NCI-H345 treated with DMSO at 0.1 percent for 48 hours (cell line): ENCODE measurements at regions not wholly inside any gene's neighbourhood (a gene's known extent, or its start where the extent isn't known, plus 50 kb on each side); places are given as distances from the start of the nearest gene placed in this dataset.

Source experiments
- DNase-seq: peaks from one replicate; lab custom pipeline; 2025; ENCODE audit not compliant: unreplicated experiment; lab: John Stamatoyannopoulos, UW

DNA sequence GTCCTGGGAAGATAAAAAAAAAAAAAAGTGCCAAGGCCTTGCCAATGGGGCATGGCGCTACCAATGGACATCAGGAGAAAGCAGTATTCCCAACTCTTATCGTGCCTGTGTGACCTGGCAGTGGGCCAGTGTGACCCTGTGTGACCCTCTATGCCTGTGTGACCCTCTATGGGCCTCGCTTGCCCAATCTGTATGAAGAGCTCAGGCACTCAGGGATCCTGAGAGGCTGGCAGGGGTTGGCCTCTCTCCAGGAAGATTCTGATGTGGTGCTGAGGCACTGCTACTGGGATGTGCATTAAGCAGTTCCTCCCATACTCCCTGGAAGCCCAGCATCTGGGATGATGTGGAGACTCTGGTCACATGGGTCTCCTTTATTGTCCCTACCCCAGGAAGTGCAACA lies 179.2 kb downstream of the MACROH2A1 start:
- DNase-seq = no peak

DNA sequence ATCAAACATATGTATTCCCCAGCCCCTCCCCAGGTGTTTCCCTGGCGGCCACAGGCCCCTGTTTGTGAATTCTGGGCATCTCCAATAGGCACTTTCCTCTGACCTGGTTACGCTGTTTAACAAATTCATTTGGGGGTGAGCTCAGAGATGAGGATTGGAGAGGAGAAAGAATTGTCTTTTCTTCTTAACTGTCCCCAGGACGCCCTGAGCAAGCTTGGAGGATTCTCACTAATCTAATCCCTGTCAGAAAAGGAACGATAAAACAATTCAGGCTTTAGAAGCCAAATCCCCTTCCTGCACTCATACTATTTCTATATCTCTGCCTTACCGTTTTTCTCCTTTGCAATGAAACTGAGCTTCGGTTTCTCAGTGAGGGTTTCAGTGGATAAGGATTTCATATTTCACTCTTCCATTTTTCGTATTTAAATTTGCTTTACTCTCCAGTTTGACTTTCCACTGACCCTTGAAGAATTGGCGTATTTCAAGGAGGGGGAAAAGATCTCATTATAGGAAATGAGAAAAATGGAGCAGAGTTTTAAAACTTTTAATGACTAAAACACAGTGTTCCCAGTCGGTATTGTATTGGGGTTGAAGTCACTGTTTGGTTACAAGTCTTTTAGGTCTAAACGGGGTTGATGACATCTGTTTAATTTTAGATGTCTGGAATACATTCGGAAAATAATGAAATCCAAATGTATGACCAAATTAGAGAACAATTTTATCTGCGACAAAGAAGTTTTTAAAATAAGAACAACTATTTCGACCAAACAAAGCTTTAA lies 180.1 kb downstream of the MACROH2A1 start:
- no peak for DNase-seq

DNA sequence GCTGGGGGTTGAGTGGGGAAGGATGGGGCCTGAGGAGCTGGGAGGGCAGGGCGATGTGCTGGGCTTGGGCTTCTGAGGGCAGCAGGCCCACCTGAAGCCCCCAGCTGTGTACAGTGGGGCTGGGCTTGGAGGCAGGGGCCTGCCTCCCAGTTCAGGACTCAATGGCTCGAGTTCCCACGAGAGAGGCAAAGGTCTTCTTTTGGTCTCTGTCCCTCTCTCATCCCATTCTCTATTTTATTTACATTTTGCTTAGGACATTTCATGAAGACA lies 180.6 kb downstream of the MACROH2A1 start:
- no peak for DNase-seq

DNA sequence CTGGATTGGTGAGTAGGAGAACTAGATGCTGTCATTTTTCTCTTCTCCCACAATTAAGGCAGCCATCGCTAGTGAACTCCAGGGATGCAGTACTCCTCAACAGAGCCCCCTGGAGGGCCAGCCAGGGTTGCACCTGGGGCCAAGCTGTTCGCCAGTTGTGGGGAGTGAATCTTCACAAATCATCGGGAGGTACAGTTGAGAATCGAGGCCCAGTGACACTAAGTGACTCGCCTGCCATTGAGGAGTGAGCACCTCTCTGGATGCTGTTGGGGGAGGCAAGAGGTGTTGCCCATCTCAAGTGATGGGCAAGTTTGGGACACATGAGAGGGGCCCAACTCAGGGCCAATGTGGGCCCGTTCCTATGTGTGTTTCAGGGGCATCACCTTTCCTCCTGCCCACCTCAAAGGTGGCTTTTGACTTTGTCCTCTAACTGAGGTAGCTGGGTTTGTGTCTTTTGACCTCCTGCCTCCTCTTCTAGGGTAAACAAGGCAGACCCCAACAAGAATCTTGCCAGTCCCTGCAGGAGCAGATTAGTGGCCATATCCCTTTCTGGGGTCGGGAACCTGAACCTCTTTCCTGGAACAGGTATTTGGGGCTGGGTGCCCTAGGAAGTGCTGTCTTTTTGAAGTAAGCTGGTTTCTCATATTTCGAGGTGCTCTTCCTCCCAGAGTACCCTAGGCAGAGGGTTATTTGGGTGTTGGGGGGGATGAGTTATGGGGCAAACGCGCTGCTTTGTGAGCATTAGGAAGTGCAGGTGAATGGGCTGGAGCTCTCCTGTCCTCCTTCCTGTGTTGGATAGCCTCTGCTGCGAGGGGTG lies 181.2 kb downstream of the MACROH2A1 start:
- no peak for DNase-seq

DNA sequence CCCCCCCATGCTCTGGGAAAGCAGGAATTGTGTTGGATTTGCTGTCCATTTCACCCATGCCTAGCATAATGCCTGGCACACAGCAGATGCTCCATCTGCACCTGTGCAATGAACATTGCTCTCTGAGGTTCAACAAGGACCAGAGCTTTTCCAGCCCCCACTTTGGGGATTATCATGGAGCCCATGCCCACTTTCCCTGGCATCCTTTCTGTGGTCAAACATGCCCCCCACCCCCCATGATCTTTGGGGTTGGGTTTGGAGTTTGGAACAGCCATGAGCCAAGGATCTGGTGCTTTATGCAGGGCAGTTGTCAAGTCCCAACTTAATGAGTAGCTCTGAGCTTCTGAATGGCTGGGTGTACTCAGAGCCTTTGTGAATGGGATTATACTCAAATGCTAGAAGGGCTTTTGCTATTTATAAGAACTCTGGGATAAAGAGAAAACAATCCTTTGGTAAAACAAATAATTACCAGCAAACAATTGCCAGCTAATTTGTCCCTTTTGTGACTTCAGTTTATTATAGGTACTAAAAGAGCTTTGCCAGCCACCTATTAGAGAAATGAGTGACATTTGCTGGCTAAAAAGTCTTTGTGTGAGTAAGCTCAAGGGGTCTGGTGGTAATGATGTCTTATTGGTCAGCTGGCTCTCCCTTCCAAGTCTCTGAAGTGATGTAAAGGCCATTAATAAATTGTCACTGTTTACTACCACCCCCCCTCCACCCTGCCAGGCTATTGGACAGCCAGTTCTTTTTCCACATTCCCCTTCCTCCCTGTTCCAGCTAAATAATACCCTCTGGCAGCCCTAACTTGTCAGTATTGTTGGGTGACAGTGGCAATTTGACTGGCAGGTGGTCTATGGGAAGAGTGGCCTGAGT lies 182.3 kb downstream of the MACROH2A1 start:
- no peak for DNase-seq

DNA sequence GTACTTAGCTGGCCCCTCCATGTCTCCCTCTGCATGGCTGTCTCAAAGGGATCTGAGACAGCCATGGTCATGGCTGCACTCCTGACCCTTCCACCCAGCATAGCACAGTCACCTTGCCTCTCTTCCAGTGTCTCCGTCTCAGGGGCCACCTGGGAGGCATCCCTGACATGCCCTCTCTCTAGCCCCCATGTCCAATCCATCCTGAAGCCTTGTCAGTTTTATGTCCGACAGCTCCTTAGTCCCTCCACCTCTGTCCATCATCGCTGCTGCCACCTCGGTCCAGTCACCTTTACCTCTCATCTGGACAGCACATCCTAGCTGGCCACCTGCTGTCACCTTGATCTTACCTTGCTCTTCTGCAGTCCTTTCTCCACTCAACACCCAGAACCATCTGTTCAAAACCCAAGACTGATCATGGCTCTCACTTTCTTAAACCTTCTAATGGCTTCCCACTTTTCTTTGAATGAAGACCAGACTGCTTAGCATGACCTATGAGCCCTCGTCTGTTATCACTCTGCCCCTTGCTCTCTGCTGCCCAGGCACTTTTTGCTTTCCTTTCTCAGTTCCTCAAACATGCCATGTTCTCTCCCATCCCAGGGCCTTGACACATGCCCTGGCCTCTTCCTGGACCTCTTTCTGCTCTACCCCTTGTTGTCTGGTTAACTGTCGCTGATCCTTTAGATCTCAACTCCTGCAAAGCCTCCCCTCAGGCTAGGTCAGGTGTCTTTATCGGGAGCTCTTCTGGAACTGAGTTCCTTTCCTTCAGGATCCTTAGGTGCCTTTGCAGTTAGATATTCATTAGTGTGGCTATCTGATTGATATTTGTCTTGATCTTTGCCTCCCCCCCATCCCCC lies 181.8 kb upstream of the PITX1 start:
- no peak for DNase-seq

DNA sequence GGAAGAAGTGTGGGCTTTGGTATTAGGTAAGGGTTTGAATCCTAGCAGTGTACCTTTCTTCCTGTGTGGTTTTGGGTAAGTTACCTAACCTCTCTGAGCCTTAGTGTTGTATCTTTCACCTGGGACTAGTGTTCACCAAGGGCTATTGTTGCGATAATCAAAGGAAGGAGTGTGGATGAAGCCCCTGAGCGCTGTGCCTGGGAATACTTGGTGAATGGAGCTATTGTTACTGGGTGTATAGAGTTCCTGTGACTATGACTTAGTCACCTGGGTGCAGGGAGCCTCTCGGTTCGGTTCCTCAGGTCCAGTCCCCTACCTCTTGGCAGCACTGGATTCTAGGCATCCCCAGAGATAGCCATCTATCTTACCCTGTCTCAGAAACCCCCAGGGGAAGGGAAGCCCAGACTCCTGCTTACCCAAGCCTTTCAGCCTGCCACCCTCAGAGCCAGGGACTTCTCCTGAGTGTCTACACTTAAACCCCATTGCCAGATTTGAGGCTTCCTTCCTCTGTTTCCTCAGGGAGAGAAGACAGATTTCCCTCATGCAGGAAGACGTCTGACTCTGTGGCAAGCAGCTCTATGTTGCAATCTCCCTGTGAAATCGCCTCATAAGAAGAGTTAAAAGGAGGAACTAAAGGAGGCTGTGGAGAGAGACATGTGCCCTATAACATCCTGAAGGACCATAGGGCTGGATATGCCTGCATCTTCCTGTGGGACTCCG lies 181.0 kb upstream of the PITX1 start:
- no peak for DNase-seq

DNA sequence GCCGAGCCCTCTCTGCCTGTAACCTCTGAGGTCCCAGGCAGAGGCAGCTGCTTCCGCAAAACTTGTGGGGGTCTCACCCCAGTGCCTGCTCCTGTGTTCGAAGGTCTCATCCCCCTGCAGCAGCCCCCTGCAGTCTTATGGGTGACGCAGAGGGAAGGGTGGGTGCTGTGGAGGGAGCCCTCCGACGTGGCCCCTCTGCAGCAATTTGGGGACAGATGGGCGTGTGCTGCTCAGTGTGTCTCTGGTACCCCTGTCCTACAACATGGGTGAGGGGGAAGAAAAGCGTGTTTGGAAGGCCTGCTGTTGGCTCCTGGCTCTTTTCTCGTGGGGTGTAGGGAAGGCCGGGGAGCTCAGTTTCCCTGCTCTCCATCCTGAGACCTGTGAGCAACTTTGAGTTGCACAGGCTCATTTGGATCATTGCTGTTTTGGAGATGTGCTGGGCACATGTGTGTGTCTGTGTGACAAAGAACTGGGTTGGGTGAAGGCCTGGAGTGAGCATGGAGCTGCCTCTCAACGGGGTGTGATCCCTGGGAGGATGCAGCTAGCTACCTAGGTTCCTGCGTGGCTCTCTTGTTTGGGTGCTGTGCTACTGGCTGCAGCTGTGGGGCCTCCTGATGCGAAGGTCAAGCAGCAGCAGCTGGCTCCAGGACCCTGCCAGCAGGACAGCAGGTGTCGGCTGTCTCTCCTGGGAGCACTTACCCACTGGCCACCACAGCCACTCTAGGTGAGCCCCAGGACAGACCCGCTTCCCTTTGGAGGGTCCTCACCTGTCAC lies 179.6 kb upstream of the PITX1 start:
- DNase-seq = no peak

DNA sequence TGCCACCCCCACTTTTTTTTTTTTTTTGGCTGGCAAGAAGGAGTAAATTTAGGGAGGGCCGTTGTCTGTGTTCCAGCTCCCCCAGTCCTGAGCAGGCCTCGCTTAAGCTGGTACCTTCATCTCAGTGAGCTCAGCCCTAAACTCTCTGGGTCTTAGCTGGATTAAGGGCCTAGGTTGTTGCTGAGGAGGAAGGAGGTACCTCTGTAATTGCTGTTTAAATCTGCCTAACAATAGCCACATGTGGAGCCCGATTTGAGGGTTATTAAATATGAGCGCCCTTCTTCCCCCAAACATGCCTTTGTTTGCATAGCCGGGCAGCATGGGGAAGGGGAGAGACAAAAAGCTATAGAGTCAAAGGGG lies 179.0 kb upstream of the PITX1 start:
- no peak for DNase-seq

DNA sequence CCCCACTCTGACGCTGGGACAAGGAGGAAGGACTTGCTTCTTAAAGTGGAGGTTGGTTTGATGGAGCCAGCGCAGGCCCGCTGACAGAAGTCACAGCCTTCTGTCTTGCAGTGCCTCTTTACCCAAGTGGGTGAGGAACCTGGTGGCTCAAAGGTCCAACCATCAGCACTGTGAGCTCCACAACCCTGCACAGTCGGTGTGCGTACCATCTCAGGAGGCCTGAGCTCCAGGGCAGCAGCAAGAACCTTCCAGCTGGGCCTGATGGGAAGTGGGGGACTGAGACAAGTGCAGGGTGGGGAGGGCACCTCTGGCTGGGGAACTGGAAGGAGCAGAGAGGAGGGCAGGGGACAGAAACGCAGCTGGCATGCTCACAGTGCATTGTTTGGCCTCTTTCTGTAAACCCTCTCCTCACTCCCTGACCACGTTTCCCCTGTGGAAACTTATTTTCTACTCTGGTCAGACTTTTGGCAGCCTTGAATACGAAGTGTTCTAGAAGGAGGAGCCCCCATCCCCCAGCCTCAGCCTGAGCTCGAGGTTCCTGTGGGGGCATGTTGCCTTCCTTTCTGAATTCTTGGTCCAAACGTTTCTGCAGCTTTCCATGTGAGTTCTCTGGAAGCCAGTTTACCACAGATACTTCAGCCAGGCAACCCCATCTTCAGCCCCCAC lies 178.5 kb upstream of the PITX1 start:
- DNase-seq = no peak

DNA sequence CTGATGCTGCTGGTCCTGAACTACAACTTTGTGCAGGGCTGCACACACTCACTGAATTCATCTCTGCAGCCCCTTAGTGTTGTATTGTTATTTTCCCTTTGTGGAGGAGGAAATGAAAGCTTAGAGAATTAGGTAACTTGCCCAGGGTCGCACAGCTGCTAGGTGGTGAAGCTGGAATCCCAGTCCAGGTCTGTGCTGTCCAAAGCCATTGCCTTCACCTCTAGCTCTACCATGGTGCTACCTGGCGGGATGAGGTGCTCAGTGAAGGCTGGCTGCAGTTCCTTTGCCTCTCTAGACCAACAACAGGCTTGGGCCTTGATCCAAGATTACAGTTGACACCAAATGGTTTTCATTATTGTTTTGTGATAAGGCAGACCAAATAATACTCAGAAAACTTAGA lies 177.8 kb upstream of the PITX1 start:
- no peak for DNase-seq

DNA sequence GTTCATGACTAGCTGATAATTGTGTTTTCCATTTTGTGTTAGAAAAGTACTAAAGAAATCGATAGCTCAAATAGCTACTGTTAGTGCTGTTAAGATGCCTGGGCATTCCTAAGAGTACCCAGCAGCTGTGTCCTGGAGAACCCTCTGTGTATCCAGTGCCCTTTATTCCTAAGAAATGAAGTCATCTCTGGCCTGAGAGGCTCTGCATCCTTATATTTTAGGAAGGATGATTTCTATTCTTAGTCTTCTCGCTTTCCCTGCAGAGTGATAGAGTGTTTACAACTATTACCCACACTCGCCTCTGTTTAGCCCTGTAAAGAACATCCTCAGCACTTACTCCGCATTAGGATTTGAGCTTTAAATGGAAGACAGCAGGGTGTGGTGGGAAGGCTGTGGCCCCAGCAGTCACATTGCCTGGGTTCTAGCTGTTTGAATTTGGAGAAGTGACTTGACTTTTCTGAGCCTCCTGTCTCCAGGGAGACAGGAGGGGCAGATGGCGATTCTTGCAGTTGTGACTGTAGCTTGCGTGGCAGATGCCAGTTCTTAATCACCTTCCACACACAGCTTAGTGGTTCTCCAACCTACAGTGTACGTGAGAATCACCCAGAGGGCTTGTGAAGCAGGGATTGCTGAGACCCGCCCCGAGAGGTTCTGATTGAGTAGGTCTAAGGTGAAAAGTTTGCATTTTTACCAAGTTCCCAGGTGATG lies 177.2 kb upstream of the PITX1 start:
- no peak for DNase-seq

DNA sequence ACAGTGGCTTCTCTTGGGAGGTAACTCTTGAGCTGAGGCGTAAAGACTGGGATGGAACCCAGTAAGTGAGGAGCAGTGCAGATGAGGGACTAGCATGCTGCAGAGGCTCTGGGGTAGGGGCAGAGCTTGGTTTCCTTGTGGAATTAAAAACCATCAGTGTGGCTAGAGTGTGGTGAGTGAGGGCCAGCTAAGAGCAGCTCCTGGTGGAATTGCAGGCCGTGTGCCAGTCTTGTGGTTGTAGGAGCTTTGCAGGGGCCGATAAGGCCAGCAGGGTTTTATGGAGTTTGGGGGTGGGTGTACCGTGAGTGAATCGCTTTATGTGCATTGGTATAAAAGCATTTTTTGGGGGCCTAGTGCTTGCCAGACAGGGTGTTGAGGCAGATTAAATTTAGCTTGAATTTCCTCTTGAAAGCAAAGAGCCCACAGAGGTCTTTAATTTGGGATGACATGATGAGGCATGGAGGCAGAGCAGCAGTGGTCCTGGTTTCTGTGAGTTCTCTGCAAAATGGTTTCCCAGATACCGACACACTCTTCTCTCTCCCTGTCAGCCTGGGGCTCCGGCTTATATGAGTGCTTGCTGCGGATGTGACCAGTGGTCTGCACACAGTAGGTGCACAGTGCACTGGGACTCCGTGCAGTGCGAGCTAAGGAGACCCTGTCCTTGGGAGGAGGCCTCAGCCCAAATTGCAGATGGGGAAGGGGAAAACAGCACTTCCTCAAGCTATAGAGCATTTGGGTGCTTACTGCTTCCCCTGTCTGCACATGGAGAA lies 176.4 kb upstream of the PITX1 start:
- no peak for DNase-seq

DNA sequence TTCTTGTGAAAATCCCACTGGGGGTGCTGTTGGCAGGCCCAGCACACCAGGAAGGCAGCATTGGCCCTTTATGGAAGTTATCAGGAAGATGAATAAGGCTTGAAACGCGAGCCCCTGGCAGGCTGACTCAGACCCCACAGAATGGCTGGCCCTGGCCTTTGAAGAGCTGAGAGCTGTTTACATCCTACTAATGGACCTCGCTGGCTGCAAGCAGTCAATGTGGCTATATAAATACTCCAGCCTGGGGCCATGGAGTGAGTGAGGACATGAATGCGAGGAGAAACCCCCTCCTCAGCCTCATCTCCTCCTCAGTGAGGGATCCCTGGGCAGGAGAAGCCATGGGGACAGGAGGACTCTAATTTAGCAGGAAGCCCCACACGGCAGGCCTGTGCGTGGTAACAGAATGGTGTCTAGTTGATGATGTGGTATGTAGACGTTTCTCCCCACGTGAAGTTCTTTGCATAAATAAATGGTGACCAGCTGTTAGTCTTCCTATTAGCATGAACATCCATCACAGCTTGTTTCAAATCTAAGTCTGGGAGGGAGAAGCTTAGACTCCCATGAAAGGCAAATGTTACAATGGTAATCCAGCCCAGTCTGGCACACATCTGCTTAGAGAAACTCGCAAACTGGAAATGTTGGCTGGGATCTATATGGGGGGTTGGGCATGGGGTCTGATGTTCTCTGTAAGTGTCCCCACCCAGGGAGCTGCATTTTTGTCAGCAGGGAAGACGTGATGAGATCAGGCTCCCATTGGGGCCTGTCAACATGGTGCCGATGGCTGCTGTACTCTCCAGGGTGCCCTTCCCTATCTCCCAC lies 175.1 kb upstream of the PITX1 start:
- DNase-seq = no peak

DNA sequence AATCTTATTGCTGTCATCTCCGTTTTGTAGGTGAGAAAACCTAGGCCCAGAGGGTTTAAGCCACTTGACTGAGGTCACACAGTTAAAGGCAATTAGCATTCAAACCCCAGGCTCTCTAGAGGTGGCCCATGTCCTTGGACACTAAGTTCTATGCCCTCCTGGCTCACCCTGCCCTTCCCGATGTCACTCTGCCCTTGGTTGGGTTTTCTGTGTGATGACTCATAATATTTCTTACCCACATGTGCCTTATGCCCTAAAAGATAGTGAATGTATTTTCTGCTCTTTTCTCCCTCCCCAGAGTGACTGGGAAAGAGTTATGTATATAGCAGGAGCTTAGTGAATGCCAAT lies 174.5 kb upstream of the PITX1 start:
- no peak for DNase-seq

DNA sequence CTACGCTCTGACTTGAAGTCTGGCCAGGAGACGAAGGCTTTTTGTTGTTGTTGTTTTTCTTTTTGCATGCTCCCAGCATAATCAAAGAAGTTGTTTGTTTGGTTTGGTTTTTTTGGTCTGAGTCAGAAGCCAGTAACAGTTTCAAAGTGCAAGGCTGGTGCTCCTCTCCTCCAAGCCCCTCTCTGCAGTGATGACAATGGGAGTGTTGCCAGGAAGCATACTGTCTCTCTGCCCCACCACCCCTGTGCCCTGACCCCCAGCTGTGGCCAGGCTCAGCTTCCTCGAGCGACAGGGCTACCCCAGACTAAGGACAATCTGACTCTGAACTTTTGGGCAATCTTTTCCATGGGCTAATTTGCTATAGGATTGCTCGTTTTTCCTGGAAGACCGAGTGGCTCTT lies 173.8 kb upstream of the PITX1 start:
- DNase-seq = no peak

DNA sequence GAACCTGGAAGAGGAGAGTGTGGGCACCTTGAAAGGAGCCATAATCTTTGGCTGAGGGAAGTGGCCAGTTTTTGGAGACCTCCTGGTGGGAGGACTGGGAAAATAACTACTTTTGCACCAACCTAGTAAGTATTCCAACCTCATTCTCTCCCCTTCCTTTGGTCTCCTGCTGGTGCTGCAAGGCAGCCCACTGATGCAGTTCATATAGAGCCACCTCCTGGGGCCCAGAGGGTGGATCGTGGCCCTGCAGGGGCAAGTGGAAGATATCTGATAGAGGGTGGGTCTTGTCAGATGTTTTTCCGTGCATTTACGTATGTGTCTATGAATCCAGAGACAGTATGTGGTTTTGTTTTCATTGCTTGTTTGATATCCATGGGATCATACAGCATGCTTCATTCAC lies 172.8 kb upstream of the PITX1 start:
- DNase-seq = no peak
